Breast epithelium (tissue), 4 donors: ENCODE measurements at regions not wholly inside any gene's neighbourhood (a gene's known extent, or its start where the extent isn't known, plus 50 kb on each side); places are given as distances from the start of the nearest gene placed in this dataset.

Source experiments
- DNase-seq, 2 donors: peaks; one replicate each; pipeline ENCODE4 v3.0.0-alpha.2; 2019; ENCODE audit warnings: low spot score in 2 of 2
- H3K27ac ChIP-seq, 2 donors: fragments of 200-600 bp; sonication (generic) in 1 of 2; one replicate each; pipeline ENCODE4 v1.5.1; 2016 to 2019; ENCODE audit warnings: mild to moderate bottlenecking in 1 of 2
- H3K27me3 ChIP-seq, 2 donors: fragments of 200-600 bp; sonication (generic) in 1 of 2; one replicate each; pipeline versions ENCODE4 v1.5.1 to v1.6.0; 2017 to 2019; ENCODE audit warnings: control low read depth in 1 of 2, mild to moderate bottlenecking in 1 of 2
- H3K36me3 ChIP-seq: fragments of 200-600 bp; one replicate; pipeline ENCODE4 v1.5.1; 2019
- H3K4me1 ChIP-seq, 2 donors: fragments of 200-600 bp; sonication (generic); one replicate each; pipeline ENCODE4 v1.5.1; 2016 to 2019; ENCODE audit warnings: control low read depth in 1 of 2
- H3K4me3 ChIP-seq, 3 donors: fragments of 200-600 bp; sonication (generic); 1 replicate in 2 of 3; 2 replicates in 1 of 3; pipeline ENCODE4 v1.5.1; 2016 to 2019; ENCODE audit warnings: mild to moderate bottlenecking in 3 of 3, moderate library complexity in 2 of 3
- H3K9me3 ChIP-seq, 2 donors: fragments of 200-600 bp; sonication (generic) in 1 of 2; one replicate each; pipeline ENCODE4 v1.5.1; 2016 to 2019; ENCODE audit warnings: control low read depth in 1 of 2
- CTCF ChIP-seq, 3 donors: fragments of 450-650 bp; IDR thresholded peaks; one replicate each; pipeline ENCODE4 v1.5.1; 2016 to 2017; ENCODE audit warnings: antibody characterized with exemption in 3 of 3, mild to moderate bottlenecking in 3 of 3, moderate library complexity in 3 of 3
- POLR2A ChIP-seq: fragments of 450-650 bp; IDR thresholded peaks from one replicate; pipeline ENCODE4 v1.6.1; 2016; ENCODE audit warnings: antibody characterized with exemption, mild to moderate bottlenecking, moderate library complexity
- POLR2AphosphoS5 ChIP-seq, 3 donors: sonication (generic); formaldehyde crosslinking; IDR thresholded peaks; one replicate each; pipeline ENCODE4 v1.6.1; 2017; ENCODE audit warnings: antibody characterized with exemption in 3 of 3
- intact Hi-C: fragments of 100-400 bp; cut with DNase I; formaldehyde crosslinking; loops from one replicate; pipeline ENCODE4 v1.15.1; 2023; ENCODE audit warnings: low total_unique reads

GRCh38 chr21:35578347-35578782 is 482.0 kb downstream of the SETD4 start:
- no peak for DNase-seq
- intact Hi-C loops = no loop called here
- Histone ChIP-seq H3K4me3 (no peak overlapping the region), H3K4me1 (no peaks in the 10 kb centered on the region), H3K36me3 (no peaks in the 10 kb centered on the region), H3K27me3 (no peaks in the 10 kb centered on the region), H3K27ac (no peak overlapping the region), H3K9me3 (no peaks in the 10 kb centered on the region)
- no peak for TF ChIP-seq CTCF (IDR thresholded peaks at IDR 0.05)
- no peak for TF ChIP-seq POLR2A

DNA sequence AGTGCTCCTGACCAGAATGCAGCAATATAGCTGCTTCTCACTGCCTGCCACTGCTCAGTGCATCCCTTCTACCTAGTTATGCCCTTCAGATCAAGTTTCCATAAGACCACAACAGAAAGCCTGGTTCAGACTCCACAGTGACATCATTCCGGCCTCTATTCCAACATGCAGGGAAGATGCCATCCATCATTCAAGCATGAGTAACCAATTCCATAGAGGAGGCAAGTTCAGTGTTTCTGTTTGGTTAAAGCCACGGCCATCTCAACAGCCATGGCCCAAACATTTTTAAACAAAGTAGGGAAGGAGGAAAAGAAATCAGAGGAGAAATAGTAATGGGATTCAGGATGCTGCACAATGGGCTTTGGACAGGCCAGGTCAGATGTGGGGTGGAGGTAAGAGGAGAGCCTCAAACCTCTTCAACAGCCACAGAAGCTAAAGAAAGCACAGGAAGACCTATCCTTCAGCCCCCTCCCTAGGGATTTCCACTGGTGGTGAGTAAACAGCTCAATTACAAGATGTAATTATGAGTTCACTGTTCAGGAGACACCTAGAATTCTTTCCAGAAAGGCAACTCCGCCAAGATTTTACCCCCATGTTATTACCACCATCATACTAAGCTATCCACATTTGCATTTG is 484.9 kb downstream of the SETD4 start:
- intact Hi-C loops = no loop called here
- no peaks in the 10 kb centered on the region for H3K4me1 ChIP-seq
- H3K27me3 ChIP-seq = no peaks in the 10 kb centered on the region
- H3K36me3 ChIP-seq = no peaks in the 10 kb centered on the region
- no peak for TF ChIP-seq POLR2AphosphoS5 (IDR thresholded peaks at IDR 0.05)
- TF ChIP-seq POLR2A = no peak
- no peak for TF ChIP-seq CTCF (IDR thresholded peaks at IDR 0.05)
- H3K9me3 ChIP-seq = no peaks in the 10 kb centered on the region
- no peak overlapping the region for H3K4me3 ChIP-seq
- H3K27ac ChIP-seq = no peak overlapping the region
- no peak for DNase-seq

- intact Hi-C loops = no loop called here
- no peak overlapping the region for H3K4me3 ChIP-seq
These were observed 486.6 kb downstream of the SETD4 start for GRCh38 chr21:35573472-35574374.

DNA sequence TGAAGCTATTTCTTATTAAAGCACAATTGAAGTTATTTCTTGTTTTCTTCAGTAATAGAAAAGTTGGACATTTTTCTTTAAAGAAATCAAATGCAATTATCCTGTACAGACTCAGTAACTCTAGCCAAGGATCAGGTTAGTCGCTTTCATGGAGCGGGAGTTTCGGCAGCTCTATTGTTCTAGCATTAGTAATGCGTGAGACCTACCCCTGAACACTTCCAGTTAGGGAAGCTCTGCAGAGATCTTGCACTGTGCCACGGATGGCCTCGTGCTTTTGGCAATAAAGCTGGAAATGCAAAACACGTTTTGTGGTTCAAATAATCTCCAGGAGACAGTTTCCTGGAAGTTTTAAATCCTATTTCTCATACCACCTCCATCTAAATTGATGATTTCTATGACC is 488.4 kb downstream of the SETD4 start:
- no peaks in the 10 kb centered on the region for H3K9me3 ChIP-seq
- DNase-seq = no peak
- intact Hi-C loops = no loop called here
- no peaks in the 10 kb centered on the region for H3K36me3 ChIP-seq
- no peak overlapping the region for H3K27ac ChIP-seq
- H3K27me3 ChIP-seq = no peaks in the 10 kb centered on the region
- TF ChIP-seq POLR2AphosphoS5 (IDR thresholded peaks at IDR 0.05) (no peak), POLR2A (no peak), CTCF (IDR thresholded peaks at IDR 0.05) (no peak)
- no peaks in the 10 kb centered on the region for H3K4me1 ChIP-seq
- H3K4me3 ChIP-seq = no peak overlapping the region

More at GRCh38 chr21:35573472-35574374, 486.6 kb downstream of the SETD4 start:
- Histone ChIP-seq H3K9me3 (no peaks in the 10 kb centered on the region), H3K36me3 (no peaks in the 10 kb centered on the region), H3K27ac (no peak overlapping the region), H3K27me3 (no peaks in the 10 kb centered on the region), H3K4me1 (no peaks in the 10 kb centered on the region)
- TF ChIP-seq POLR2AphosphoS5 (IDR thresholded peaks at IDR 0.05) = no peak
- DNase-seq = no peak

DNA sequence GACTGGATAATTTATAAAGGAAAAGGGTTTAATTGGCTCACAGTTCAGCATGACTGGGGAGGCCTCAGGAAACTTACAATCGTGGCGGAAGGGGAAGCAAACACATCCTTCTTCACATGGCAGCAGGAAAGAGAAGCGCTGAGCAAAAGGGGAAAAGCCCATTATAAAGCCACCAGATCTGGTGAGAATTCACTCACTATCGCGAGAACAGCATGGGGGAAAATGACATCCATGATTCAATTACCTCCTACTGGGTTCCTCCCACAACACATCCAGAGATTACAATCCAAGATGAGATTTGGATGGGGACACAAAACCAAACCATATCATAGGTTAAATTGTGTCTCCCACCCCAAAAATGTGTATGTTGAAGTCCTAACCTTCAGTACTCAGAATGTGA is 491.7 kb downstream of the SETD4 start:
- no peak overlapping the region for H3K4me3 ChIP-seq
- H3K4me1 ChIP-seq = no peaks in the 10 kb centered on the region
- no peaks in the 10 kb centered on the region for H3K36me3 ChIP-seq
- no peaks in the 10 kb centered on the region for H3K27me3 ChIP-seq
- H3K9me3 ChIP-seq = no peaks in the 10 kb centered on the region
- TF ChIP-seq POLR2AphosphoS5 (IDR thresholded peaks at IDR 0.05) (no peak), POLR2A (no peak), CTCF (IDR thresholded peaks at IDR 0.05) (no peak)
- intact Hi-C loops = no loop called here
- H3K27ac ChIP-seq = no peak overlapping the region
- DNase-seq = no peak
